Body of pancreas (tissue), 4 donors: ENCODE measurements at regions not wholly inside any gene's neighbourhood (a gene's known extent, or its start where the extent isn't known, plus 50 kb on each side); places are given as distances from the start of the nearest gene placed in this dataset.
A peak's percentile ranks its signal among the peaks of the same experiment; 100 is the strongest.

Experiments
- ATAC-seq: fragments of 150-250 bp; one replicate; pipeline ENCODE4 v1.9.1; 2016
- DNase-seq, 4 donors: peaks; one replicate each; pipeline ENCODE4 v3.0.0-alpha.2; 2019
- H3K27ac ChIP-seq, 4 donors: fragments of 200-600 bp; sonication (generic); 1 replicate in 3 of 4; 2 replicates in 1 of 4; pipeline versions ENCODE4 v1.5.1 to v1.6.1; 2016 to 2019; ENCODE audit warnings: mild to moderate bottlenecking in 1 of 4, mixed read lengths in 1 of 4, moderate library complexity in 1 of 4
- H3K27me3 ChIP-seq, 2 donors: fragments of 200-600 bp; sonication (generic); one replicate each; pipeline ENCODE4 v1.6.0; 2016; ENCODE audit warnings: mild to moderate bottlenecking in 1 of 2
- H3K36me3 ChIP-seq, 2 donors: fragments of 200-600 bp; sonication (generic); replicated peaks in 1 of 2; 2 replicates each; pipeline ENCODE4 v1.5.1; 2016; ENCODE audit warnings: low read depth in 2 of 2; ENCODE audit not compliant: insufficient read depth in 1 of 2
- H3K4me1 ChIP-seq: fragments of 200-600 bp; sonication (generic); one replicate; pipeline ENCODE4 v1.6.0; 2016
- H3K4me3 ChIP-seq, 2 donors: fragments of 200-600 bp; sonication (generic); 1 replicate in 1 of 2; 2 replicates in 1 of 2; pipeline ENCODE4 v1.5.1; 2016 to 2019
- H3K9me3 ChIP-seq, 3 donors: fragments of 200-600 bp; sonication (generic); 1 replicate in 2 of 3; 2 replicates in 1 of 3; pipeline ENCODE4 v1.5.1; 2016
- CTCF ChIP-seq, 7 experiments: fragments of 450-650 bp in 4 of 7; fragments of 200-600 bp in 3 of 7; sonication (generic) in 3 of 7; IDR thresholded peaks; one replicate each; pipeline ENCODE4 v1.5.1; 2016 to 2019; ENCODE audit warnings: antibody characterized with exemption in 7 of 7
- POLR2A ChIP-seq, 3 donors: fragments of 450-650 bp; IDR thresholded peaks; one replicate each; pipeline ENCODE4 v1.6.1; 2016; ENCODE audit warnings: antibody characterized with exemption in 3 of 3, mild to moderate bottlenecking in 2 of 3
- WGBS, 2 donors: methylation state at CpG; one replicate each; pipeline ENCODE4 v1.1.5; 2017; 5-methylcytosine and 5-hydroxymethylcytosine counted together
- intact Hi-C: fragments of 100-400 bp; cut with DNase I; formaldehyde crosslinking; loops from one replicate; pipeline ENCODE4 v1.15.1; 2023

- no peaks in the 10 kb centered on the region for H3K27me3 ChIP-seq
- WGBS, 2 donors, result 81 to 84% methylated on average over 5 of the region's 5 CpGs
- TF ChIP-seq POLR2A (IDR thresholded peaks at IDR 0.05) (no peak), CTCF (IDR thresholded peaks at IDR 0.05) (no peak)
- H3K4me3 ChIP-seq, result no peak overlapping the region
- intact Hi-C loops, result no loop called here
- no peaks in the 10 kb centered on the region for H3K36me3 ChIP-seq
- H3K27ac ChIP-seq, result no peak overlapping the region
- DNase-seq (no peak), ATAC-seq (no peak)
- H3K4me1 ChIP-seq, result no peaks in the 10 kb centered on the region
- no peaks in the 10 kb centered on the region for H3K9me3 ChIP-seq
Measured at GRCh38 chr22:27523711-27524110, 277.8 kb downstream of the MN1 start.

GRCh38 chr22:27525711-27526110 lies 275.8 kb downstream of the MN1 start:
- TF ChIP-seq CTCF (IDR thresholded peaks at IDR 0.05), result no peak
- no peak for TF ChIP-seq POLR2A (IDR thresholded peaks at IDR 0.05)
- Histone ChIP-seq H3K4me3 (no peak overlapping the region), H3K9me3 (no peaks in the 10 kb centered on the region), H3K27ac (no peak overlapping the region), H3K4me1 (no peaks in the 10 kb centered on the region), H3K36me3 (no peaks in the 10 kb centered on the region), H3K27me3 (no peaks in the 10 kb centered on the region)
- DNase-seq (no peak), ATAC-seq (no peak)
- intact Hi-C loops, result no loop called here
- 94 to 96% methylated on average over 2 of the region's 2 CpGs for WGBS, 2 donors

GRCh38 chr22:27526901-27527300 lies 274.7 kb downstream of the MN1 start:
- no peak for ATAC-seq
- 64 to 65% methylated on average over 4 to 7 of the region's 10 CpGs for WGBS, 2 donors
- no peak for DNase-seq

GRCh38 chr22:27531782-27532530 lies 269.6 kb downstream of the MN1 start:
- intact Hi-C loops, result no loop called here
- Histone ChIP-seq H3K36me3 (no peaks in the 10 kb centered on the region), H3K27me3 (no peaks in the 10 kb centered on the region), H3K27ac (no peak overlapping the region), H3K4me3 (no peak overlapping the region), H3K9me3 (no peaks in the 10 kb centered on the region), H3K4me1 (no peaks in the 10 kb centered on the region)
- WGBS, 2 donors, result 75 to 76% methylated on average over 8 of the region's 8 CpGs
- DNase-seq (no peak), ATAC-seq (peak; percentile 35)
- TF ChIP-seq CTCF (IDR thresholded peaks at IDR 0.05) (no peak), POLR2A (IDR thresholded peaks at IDR 0.05) (no peak)

More at GRCh38 chr22:27526901-27527300, 274.7 kb downstream of the MN1 start:
- intact Hi-C loops, result no loop called here
- no peaks in the 10 kb centered on the region for H3K27me3 ChIP-seq
- no peaks in the 10 kb centered on the region for H3K9me3 ChIP-seq
- TF ChIP-seq CTCF (IDR thresholded peaks at IDR 0.05), result no peak
- TF ChIP-seq POLR2A (IDR thresholded peaks at IDR 0.05), result no peak
- H3K36me3 ChIP-seq, result no peaks in the 10 kb centered on the region
- no peaks in the 10 kb centered on the region for H3K4me1 ChIP-seq
- no peak overlapping the region for H3K4me3 ChIP-seq
- no peak overlapping the region for H3K27ac ChIP-seq
